NCI-H748 (cell line): ENCODE measurements at regions not wholly inside any gene's neighbourhood (a gene's known extent, or its start where the extent isn't known, plus 50 kb on each side); places are given as distances from the start of the nearest gene placed in this dataset.
"Not testable (repeated sequence)": the region's sequence is repeated elsewhere in the genome, so short reads cannot be mapped to it uniquely, and the experiment has no call there.

Experiments used
- DNase-seq: peaks from one replicate; lab custom pipeline; 2025; ENCODE audit not compliant: unreplicated experiment; lab: John Stamatoyannopoulos, UW

DNA sequence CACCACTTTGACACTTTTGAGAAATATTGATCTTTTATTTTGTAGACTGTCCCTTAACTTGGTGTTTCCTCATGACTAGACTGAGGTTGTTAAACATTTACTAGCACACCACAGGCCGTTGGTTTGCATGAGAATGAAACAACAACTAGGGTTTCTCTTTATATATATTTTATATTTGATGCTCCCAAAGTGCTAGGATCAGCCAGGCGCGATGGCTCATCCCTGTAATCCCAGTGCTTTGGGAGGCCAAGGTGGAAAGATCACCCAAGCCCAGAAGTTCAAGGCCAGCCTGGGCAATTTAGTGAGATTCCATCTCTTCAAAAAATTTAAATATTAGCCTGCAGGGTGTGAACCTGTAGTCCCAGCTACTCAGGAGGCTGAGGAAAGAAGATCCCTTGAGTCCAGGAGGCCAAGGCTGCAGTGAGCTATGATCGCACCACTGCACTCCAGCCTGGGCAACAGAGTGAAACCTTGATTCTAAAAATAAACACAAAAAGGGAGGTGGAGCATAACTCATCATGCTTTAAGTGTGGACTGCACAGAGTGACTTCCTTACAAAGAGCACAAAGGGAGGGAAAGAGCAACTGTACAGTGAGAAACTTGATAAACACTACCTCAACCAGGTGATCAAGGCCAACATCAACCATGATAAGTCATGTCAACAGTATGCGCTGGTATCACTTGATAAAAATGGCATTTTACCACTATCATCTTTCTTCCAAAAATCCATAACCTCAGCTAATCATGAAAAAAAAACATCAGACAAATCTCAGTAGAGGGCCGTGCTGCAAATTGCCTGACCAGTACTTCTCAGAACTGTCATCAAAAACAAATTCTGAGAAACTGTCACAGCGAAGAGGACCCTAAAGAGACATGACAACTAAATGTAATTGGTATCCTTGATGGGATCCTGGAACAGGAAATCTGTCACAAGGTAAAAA, 72.8 kb upstream of the ATF7IP2 start:
- DNase-seq = no peak

DNA sequence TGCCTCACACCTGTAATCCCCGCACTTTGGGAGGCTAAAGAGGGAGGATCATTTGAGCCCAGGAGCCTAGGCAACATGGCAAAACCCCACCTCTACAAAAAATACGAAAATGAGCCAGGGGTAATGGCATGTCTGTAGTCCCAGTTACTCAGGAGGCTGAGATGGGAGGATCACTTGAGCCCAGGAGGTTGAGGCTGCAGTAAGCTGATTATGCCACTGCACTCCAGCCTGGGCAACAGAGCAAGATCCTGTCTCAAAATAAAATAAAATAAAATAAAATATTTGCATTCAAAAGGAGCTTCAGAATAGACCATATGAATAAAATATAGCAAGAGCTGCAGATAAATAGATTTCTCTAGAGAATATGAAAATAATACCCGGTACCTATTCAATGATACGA, 71.5 kb upstream of the ATF7IP2 start:
- no peak for DNase-seq

DNA sequence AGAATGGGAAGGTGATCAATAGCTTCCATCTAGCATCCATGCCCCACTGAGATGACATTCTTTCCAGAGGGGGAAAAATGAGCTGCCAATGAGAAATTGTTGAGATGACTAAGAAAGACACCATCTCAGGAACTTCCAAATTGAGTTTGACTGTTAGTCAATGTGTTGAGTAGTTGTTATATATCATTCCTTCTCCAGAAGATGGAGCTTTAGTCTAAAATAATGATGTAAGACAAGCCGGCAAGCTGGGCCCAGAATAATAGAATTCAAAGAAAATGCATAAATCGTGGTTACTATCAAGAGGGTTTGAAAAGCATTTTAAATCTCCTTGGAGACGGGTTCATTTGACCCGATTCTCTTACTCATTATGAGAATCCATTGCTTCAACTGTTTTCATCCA, 71.0 kb upstream of the ATF7IP2 start:
- no peak for DNase-seq

DNA sequence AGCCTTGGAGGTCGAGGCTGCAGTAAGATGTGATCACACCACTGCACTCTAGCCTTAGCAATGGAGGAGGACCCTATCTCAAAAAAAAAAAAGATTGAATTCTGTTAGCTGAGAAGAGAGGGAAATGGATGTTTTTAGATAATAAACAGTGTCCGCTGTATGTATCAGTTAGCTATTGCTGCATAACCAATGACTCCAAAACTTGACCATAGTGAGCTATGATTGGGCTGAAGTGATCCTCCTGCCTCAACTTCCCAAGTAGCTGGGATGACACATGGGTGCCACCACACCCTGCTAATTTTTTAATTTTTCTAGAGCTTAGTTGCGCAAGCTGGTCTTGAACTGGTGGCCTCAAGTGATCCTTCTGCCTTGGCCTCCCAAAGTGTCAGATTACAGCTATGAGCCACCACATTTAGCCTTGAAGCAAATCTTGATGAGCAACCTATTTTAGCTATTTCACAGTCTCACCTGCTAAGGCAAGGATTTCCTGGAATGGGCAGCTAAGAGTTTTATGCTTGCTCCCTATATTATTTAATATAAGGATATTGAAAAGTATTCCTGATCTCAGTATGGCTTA, 68.3 kb upstream of the ATF7IP2 start:
- no peak for DNase-seq

DNA sequence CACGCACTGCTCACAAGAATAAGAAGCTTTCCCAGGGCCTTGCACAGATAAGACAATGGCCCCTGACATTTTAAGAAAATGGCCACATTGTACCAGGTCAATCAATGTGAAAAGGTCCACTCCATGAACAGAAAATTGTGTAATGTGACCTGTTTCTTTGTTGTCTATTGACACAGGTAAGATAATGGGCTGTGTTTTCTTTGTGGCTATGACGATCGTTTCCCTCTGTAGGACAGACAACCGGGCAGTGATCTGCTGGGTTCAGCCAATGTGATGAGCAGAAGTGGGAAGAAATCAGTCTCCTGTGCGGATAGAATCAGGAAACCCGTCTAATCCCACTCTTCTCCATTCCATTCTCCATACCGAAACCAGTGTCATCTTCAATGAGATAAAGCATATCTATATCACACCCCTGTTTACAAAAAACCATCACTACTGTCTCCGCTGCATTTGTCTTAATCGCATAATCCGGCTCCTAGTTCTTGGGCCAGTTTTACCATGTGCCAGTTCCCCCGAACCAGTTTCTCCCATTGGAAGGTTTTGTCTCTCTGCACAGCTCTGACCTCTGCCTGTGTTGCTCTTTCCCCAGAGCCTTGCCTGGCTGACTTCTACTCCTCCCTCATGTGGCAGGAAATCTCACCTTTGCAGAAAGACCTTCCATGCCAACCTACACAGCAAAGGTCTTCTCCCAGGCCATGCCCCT, 66.9 kb upstream of the ATF7IP2 start:
- peak; percentile 45 for DNase-seq

DNA sequence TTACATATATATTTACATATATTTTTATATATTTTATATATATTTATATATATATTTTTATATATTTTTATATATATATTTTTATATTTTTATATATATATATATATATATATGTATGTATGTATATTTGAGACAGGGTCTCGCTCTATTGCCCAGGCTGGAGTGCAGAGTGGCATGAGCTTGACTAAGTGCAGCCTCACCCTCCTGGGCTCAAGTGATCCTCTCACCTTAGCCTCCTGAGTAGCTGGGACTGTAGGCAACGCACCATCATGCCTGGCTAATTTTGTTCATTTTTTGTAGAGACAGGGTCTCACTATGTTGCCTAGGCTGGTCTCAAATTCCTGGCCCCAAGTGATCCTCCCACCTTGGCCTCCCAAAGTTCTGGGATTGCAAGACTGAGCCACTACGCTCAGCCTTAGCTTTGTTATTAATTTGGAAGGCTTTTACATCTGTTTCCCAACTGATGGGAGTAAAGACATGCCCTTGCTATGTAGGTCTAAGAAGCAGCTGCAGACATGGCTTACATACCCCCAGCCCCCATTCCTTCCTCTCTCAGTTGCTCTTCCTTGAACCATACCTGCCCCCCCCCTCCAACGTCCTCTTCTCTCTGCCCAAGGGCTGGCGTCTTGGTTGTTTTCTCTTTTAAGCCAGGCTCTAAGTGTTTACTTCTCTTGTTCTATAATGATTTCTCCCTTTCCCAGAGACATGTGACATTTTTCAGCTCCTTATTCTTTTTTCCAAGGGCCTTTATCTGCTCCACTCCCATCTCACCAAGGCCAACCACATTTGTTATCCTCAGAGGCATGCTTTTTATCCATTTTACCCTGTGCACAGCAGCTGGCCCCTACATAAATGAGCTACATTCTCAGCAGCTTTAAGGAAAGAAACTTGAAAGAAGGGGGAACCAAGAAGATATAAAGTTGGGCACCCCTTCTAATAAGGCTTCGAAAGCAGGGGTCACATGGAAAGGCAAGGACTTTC, 64.2 kb upstream of the ATF7IP2 start:
- DNase-seq = peak; percentile 2

DNA sequence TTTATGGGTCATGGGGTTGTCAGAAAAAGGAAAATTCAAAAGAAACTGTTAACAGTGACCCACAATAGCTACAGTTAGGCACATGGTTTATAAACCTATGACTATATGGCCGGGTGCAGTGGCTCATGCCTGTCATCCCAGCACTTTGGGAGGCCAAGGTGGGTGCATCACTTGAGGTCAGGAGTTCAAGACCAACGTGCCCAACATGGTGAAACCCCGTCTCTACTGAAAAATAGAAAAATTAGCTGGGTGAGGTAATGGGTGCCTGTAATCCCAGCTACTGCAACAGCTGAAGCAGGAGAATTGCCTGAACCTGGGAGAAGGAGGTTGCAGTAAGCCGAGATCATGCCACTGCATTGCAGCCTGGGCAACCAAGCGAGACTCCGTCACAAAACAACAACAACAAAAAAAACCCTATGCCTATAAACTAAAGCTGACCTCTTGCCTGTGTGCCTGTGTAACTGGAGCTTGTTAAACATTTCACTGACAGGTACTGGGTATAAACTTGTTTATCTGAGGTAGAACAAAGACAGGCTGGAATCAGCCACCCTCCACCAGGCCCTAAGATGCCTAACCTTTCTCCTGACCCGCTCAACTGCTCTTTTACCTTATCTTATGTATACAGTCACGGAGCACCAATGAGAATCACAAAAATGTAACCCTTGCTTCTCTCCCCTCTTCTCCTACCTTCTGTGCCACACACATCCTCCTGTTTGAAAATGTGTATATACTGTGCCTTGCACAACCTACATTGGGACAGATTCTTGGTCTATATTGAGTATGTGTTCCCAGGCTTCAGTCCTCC, 62.9 kb upstream of the ATF7IP2 start:
- no peak for DNase-seq

DNA sequence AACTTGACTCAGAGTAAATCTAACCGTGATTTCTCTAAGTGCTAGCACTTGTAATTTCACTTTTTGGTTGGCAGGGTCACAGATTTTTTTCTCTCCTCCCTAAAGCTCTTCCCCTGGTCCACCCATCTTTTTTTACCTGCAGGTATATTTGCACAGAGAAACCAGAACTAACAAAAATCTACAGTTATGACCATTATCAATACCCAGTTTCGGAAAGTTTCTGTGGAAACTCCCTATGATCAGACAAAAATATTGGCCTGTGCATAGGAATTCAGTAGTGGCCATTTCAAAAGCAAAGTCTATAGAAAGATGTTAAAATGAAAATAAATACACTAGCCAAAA, 62.4 kb upstream of the ATF7IP2 start:
- DNase-seq = no peak

DNA sequence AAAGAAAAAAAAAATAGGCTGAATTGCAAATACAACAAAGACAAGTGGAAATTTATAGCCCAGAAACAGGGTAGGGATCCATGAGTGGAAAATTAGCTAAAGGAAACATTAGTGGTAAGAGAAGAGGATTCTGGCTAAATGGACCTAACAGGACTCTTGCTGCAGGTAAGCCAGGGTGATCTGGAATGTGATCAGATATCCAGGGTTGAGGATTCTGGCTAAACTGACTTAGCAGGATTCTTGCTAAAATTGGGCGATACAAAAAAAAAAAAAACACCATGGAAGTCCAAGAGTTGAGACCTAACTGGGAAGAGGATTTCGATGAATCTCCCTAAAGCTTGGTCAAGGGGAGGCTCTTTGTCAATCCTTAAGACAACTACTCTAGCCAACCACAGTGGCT, 61.7 kb upstream of the ATF7IP2 start:
- no peak for DNase-seq

DNA sequence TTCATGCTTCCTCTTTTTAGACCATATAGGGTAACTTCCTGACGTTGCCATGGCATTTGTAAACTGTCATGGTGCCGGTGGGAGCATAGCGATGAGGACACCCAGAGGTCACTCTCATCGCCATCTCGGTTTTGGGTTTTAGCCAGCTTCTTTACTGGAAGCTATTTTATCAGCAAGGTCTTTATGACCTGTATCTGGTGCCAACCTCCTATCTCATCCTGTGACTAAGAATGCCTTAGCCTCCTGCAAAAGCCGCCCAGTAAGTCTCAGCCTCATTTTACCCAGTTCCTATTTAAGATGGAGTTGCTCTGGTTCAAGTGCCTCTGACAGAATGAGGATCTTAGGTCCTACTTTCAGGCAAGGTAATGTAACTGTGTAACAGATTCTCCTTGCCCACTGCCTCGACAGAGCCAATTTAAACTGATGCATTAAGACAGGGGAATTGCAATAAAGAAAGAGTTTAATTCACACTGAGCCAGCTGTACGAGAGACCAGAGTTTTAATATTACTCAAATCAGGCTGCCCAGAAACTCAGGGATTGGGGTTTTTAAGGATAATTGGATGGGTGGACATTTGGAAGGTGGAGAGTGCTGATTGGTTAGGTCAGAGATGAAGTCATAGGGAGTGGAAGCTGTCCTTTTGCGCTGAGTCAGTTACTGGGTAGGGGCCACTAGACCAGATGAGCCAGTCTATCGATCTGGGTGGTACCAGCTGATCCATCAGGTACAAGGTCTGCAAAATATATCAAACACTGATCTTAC, 59.9 kb upstream of the ATF7IP2 start:
- no peak for DNase-seq

DNA sequence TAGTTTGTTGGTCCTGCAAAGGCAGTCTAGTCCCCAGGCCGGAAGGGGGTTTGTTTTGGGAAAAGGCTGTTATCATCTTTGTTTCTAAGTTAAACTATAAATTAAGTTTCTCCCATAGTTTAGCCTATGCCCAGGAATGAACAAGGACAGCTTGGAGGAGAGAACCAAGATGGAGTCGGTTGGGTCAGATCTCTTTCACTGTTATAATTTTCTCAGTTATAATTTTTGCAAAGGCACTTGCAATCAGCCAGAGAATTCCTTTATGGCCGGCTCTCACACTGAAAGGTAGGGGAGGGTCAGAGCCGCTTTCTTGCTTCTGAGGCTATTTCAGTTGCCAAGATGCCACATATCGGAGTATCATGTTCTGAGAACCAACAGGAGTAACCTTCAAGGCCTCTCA, 59.2 kb upstream of the ATF7IP2 start:
- no peak for DNase-seq

DNA sequence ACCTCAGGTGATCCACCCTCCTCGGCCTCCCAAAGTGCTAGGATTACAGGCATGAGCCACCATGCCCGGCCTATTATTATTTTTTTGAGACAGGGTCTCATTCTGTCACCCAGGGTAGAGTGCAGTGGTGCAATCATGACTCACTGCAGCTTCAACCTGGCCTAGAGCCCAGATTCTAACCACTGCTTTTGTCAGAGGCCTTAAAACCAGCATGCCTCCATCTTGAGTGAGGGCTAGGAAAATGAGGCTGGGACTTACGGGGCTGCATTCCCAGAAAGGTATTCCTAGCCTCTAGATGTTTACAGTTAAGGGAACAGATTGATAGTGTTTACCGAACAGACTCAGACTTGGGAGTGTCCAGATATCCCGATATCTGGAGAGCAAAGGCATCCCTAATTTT, 57.6 kb upstream of the ATF7IP2 start:
- not testable (repeated sequence) for DNase-seq

DNA sequence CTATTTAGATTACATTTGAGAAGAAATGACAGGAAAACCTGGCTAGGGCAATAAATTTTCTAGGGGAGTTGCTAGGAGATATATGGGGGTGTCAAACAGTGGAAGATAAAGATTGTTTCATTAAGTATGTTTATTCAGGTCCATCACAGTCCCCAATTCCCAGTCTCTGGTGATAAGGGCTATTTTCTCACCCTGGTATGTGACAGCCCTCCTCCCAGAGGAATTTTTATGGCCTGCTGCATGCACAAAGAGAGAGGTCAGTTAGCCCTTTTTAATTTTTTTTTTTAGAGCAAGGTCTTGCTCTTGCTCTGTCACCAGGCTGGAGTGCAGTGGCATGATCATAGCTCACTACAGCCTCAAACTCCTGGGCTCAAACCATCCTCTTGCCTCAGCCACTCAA, 53.6 kb upstream of the ATF7IP2 start:
- DNase-seq = no peak

DNA sequence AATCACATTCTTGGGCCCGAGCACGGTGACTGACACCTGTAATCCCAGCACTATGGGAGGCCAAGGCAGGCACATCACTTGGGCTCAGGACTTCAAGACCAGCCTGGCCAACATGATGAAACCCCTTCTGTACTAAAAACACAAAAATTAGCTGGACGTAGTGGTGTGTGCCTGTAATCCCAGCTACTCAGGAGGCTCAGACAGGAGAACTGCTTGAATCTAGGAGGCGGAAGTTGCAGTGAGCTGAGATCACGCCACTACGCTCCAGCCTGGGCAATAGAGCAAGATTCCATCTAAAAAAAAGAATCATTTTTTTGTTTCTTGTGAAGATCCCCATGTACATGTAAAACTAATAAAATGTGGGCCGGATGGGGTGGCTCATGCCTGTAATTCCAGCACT, 53.1 kb upstream of the ATF7IP2 start:
- no peak for DNase-seq

DNA sequence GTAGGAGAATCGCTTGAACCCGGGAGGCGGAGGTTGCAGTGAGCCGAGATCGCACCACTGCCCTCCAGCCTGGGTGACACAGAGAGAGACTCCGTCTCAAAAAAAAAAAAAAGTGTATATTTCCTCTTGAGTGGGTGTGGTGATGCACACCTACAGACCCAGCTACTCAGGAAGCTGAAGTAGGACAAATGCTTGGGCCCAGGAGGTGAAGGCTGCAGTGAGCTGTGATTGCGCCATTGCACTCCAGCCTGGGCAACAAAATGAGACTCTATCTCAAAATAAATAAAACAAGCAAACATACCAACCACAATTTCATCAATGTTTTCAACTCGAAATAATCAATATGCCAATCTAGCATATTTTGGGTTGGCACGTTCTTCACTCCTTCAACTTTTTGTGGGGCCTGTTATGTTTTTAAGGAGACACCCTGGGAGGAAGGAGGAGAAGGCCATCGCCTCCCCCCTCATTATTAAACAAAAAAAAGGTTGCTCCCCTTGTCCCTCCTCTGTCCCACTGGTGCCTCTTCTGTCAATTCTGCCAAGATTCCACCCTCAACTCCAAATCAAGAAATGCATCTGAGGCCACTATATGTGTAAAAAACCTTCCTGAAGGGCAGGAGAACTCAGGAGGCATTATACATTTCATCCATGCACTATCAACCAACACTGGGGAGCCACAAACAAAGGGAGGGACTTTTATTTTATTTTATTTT, 52.4 kb upstream of the ATF7IP2 start:
- DNase-seq = no peak

DNA sequence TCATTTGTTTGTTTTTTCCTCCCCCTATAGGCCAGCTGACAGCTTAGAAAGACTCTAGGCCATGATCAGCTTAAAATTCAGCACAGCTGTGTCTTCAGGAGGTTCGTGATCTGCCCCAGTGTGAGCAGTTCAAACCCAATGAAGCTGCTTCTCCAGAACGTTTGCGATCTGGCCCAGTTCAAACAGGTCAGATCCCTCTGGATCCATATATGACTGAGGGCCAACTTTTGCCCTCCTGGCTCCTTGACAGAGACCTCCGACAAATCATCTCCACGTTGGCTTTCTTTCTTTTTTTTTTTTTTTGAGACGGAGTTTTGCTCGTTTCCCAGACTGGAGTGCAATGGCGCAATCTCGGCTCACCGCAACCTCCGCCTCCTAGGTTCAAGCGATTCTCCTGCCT, 50.2 kb upstream of the ATF7IP2 start:
- DNase-seq = no peak
